Suprapubic skin (tissue), 4 donors: ENCODE measurements at regions not wholly inside any gene's neighbourhood (a gene's known extent, or its start where the extent isn't known, plus 50 kb on each side); places are given as distances from the start of the nearest gene placed in this dataset.

Experiments
- DNase-seq, 2 donors: peaks; one replicate each; pipeline ENCODE4 v3.0.0-alpha.2; 2019; ENCODE audit warnings: low spot score in 2 of 2
- H3K27ac ChIP-seq: fragments of 200-600 bp; sonication (generic); one replicate; pipeline ENCODE4 v1.5.1; 2019
- H3K27me3 ChIP-seq: fragments of 200-600 bp; sonication (generic); one replicate; pipeline ENCODE4 v1.5.1; 2019
- H3K36me3 ChIP-seq: fragments of 200-600 bp; sonication (generic); one replicate; pipeline ENCODE4 v1.5.1; 2019
- H3K4me1 ChIP-seq: fragments of 200-600 bp; sonication (generic); one replicate; pipeline ENCODE4 v1.5.1; 2019
- H3K4me3 ChIP-seq: fragments of 200-600 bp; sonication (generic); one replicate; pipeline ENCODE4 v1.5.1; 2019; ENCODE audit warnings: mild to moderate bottlenecking
- H3K9me3 ChIP-seq: fragments of 200-600 bp; sonication (generic); one replicate; pipeline ENCODE4 v1.5.1; 2019
- EP300 ChIP-seq: sonication (generic); formaldehyde crosslinking; IDR thresholded peaks from one replicate; pipeline ENCODE4 v1.6.1; 2017; ENCODE audit warnings: antibody characterized with exemption
- POLR2A ChIP-seq, 2 donors: fragments of 450-650 bp; IDR thresholded peaks; one replicate each; pipeline ENCODE4 v1.6.1; 2017; ENCODE audit warnings: antibody characterized with exemption in 2 of 2, mild to moderate bottlenecking in 2 of 2, moderate library complexity in 2 of 2
- POLR2AphosphoS5 ChIP-seq, 3 donors: sonication (generic); formaldehyde crosslinking; IDR thresholded peaks; one replicate each; pipeline ENCODE4 v1.6.1; 2017; ENCODE audit warnings: antibody characterized with exemption in 3 of 3
- WGBS: methylation state at CpG from one replicate; pipeline ENCODE4 v1.1.5; 2018; 5-methylcytosine and 5-hydroxymethylcytosine counted together
- TF ChIP-seq, protein P1 (sequence below), 2 donors: fragments of 200-600 bp in 1 of 2; fragments of 450-650 bp in 1 of 2; sonication (generic) in 1 of 2; IDR thresholded peaks; one replicate each; pipeline ENCODE4 v1.5.1; 2016 to 2019; ENCODE audit warnings: antibody characterized with exemption in 2 of 2, mild to moderate bottlenecking in 1 of 2, moderate library complexity in 1 of 2

- 53% methylated on average over 2 of the region's 2 CpGs for WGBS
- TF ChIP-seq EP300: no peak
- Histone ChIP-seq H3K4me1 (no peaks in the 10 kb centered on the region), H3K27me3 (no peaks in the 10 kb centered on the region), H3K27ac (no peak overlapping the region), H3K4me3 (no peak overlapping the region), H3K9me3 (no peaks in the 10 kb centered on the region), H3K36me3 (no peaks in the 10 kb centered on the region)
- DNase-seq: no peak
These were observed 169.3 kb upstream of the BTBD3 start for GRCh38 chr20:11748436-11748835.

DNA sequence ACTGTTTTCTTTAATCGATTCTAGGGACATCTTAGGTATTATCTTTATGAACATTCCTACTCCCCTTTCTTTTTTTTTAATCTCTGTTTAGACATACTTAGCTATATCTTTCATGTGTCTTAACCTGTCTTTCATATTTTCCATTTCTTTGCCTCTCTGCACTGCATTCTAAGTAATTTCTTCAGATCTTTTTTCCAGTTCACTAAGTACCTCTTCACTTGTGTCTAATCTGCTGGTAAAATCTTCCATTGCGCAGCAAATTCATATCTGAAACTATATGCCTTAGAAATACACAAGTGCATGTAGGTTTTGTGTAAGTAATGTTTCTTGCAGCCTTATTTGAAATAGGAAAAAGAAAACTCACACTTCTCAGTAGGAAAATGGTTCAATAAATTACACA is 165.4 kb upstream of the BTBD3 start:
- WGBS: 97% methylated on average over 2 of the region's 2 CpGs

GRCh38 chr20:11753155-11753554 is 164.5 kb upstream of the BTBD3 start:
- H3K9me3 ChIP-seq: no peaks in the 10 kb centered on the region
- no peaks in the 10 kb centered on the region for H3K36me3 ChIP-seq
- no peaks in the 10 kb centered on the region for H3K4me1 ChIP-seq
- H3K27me3 ChIP-seq: no peaks in the 10 kb centered on the region
- no peak for DNase-seq
- H3K4me3 ChIP-seq: no peak overlapping the region
- no peak overlapping the region for H3K27ac ChIP-seq
- WGBS: 66% methylated on average over 2 of the region's 2 CpGs
- TF ChIP-seq POLR2A (IDR thresholded peaks at IDR 0.05) (no peak), POLR2AphosphoS5 (IDR thresholded peaks at IDR 0.05) (no peak), EP300 (no peak)
- TF ChIP-seq, protein P1, sequence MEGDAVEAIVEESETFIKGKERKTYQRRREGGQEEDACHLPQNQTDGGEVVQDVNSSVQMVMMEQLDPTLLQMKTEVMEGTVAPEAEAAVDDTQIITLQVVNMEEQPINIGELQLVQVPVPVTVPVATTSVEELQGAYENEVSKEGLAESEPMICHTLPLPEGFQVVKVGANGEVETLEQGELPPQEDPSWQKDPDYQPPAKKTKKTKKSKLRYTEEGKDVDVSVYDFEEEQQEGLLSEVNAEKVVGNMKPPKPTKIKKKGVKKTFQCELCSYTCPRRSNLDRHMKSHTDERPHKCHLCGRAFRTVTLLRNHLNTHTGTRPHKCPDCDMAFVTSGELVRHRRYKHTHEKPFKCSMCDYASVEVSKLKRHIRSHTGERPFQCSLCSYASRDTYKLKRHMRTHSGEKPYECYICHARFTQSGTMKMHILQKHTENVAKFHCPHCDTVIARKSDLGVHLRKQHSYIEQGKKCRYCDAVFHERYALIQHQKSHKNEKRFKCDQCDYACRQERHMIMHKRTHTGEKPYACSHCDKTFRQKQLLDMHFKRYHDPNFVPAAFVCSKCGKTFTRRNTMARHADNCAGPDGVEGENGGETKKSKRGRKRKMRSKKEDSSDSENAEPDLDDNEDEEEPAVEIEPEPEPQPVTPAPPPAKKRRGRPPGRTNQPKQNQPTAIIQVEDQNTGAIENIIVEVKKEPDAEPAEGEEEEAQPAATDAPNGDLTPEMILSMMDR (IDR thresholded peaks at IDR 0.05): no peak

More for the DNA sequence above, 165.4 kb upstream of the BTBD3 start:
- no peaks in the 10 kb centered on the region for H3K27me3 ChIP-seq
- H3K36me3 ChIP-seq: no peaks in the 10 kb centered on the region
- DNase-seq: no peak
- H3K9me3 ChIP-seq: no peaks in the 10 kb centered on the region
- H3K27ac ChIP-seq: no peak overlapping the region
- no peak overlapping the region for H3K4me3 ChIP-seq
- TF ChIP-seq EP300 (no peak), POLR2AphosphoS5 (IDR thresholded peaks at IDR 0.05) (no peak), POLR2A (IDR thresholded peaks at IDR 0.05) (no peak)
- TF ChIP-seq, protein P1 (IDR thresholded peaks at IDR 0.05): no peak
- no peaks in the 10 kb centered on the region for H3K4me1 ChIP-seq

DNA sequence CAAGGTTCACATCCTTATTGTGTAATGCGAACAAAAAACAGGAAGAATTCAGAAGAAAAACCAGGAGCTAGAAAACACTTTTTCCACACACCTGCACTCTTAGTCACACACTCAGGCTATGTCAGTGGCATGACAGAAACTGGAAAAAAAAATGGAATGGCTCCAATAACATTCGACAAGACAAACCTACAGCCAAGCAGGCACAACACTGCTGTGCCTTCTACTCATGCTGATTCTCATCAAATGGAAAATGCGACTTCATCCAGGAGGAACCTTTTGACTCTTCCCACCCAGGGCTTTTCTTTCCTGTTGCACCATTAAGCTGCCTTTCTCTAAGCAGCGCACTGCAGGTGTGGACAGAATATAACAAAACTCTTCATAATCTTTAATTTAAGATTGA is 163.2 kb upstream of the BTBD3 start:
- 62% methylated on average over 4 of the region's 4 CpGs for WGBS
- no peaks in the 10 kb centered on the region for H3K9me3 ChIP-seq
- H3K4me3 ChIP-seq: no peak overlapping the region
- H3K27me3 ChIP-seq: no peaks in the 10 kb centered on the region
- H3K36me3 ChIP-seq: no peaks in the 10 kb centered on the region
- DNase-seq: no peak
- no peaks in the 10 kb centered on the region for H3K4me1 ChIP-seq
- TF ChIP-seq, protein P1 (IDR thresholded peaks at IDR 0.05): no peak
- TF ChIP-seq POLR2A (IDR thresholded peaks at IDR 0.05) (no peak), POLR2AphosphoS5 (IDR thresholded peaks at IDR 0.05) (no peak), EP300 (no peak)
- H3K27ac ChIP-seq: no peak overlapping the region

DNA sequence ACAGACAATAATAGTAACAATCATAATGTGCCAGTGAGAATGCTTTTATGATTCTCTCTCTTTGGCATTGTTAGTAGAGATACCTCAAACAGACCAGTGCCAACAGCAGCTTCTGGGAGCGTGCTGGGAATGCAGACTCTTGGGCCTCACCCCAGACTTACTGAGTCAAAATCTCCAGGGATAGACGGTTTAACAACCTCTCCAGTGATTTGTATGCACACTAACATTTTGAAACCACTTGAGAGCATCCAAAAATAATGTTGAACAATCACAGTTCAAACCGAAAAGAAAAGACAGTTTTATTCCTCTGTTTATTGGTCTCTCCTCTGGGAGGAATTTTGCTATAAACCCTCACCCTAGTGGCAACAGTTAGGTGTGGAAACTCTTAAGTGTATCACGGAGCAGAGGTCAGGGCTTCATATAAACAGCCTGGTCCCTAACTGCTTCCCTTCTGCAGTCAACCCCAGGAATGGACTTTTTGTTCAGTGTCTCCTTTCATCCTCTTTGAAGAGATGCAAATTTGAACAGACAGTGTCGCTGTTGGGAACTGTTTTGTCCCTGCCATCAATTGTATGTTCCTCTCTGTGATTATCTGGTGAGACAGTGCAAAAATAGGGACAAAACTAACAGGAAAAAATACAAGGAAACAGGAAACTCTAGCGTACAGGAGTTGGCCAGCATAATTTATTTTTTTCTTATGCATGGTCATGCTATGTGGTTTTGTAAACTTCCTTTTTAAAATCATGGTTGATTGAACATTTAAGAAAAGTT is 162.4 kb upstream of the BTBD3 start:
- DNase-seq: no peak
- Histone ChIP-seq H3K4me3 (no peak overlapping the region), H3K27ac (no peak overlapping the region), H3K4me1 (no peaks in the 10 kb centered on the region), H3K9me3 (no peaks in the 10 kb centered on the region), H3K36me3 (no peaks in the 10 kb centered on the region), H3K27me3 (no peaks in the 10 kb centered on the region)
- WGBS: 39% methylated on average over 6 of the region's 6 CpGs
- no peak for TF ChIP-seq POLR2AphosphoS5 (IDR thresholded peaks at IDR 0.05)
- TF ChIP-seq, protein P1 (IDR thresholded peaks at IDR 0.05): no peak
- no peak for TF ChIP-seq POLR2A (IDR thresholded peaks at IDR 0.05)
- no peak for TF ChIP-seq EP300

DNA sequence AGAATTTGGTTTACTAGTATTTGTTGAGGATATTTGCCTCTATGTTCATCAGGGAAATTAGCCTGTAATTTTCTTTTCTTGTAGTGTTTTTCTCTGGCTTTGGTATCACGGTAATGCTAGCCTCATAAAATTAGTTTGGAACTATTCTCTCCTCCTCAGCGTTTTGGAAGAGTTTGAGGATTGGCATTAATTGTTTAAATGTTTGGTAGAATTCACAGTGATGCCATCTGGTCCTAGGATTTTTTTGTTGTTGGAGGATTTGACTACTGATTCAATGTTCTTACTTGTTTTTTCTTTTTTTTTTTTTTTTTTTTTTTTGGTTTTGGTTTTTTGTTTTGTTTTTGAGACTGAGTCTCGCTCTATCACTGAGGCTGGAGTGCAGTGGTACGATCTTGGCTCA is 156.2 kb upstream of the BTBD3 start:
- TF ChIP-seq, protein P1 (IDR thresholded peaks at IDR 0.05): no peak
- no peak for TF ChIP-seq POLR2A (IDR thresholded peaks at IDR 0.05)
- TF ChIP-seq EP300: no peak
- no peak for TF ChIP-seq POLR2AphosphoS5 (IDR thresholded peaks at IDR 0.05)
- no peaks in the 10 kb centered on the region for H3K4me1 ChIP-seq
- no peak for DNase-seq
- no peak overlapping the region for H3K27ac ChIP-seq
- 71% methylated on average over 4 of the region's 4 CpGs for WGBS
- H3K9me3 ChIP-seq: no peaks in the 10 kb centered on the region
- H3K27me3 ChIP-seq: no peaks in the 10 kb centered on the region
- H3K4me3 ChIP-seq: no peak overlapping the region
- no peaks in the 10 kb centered on the region for H3K36me3 ChIP-seq
